Effector memory CD8-positive, alpha-beta T cell (primary cell): ENCODE measurements at regions not wholly inside any gene's neighbourhood (a gene's known extent, or its start where the extent isn't known, plus 50 kb on each side); places are given as distances from the start of the nearest gene placed in this dataset.

Experiments
- ATAC-seq: fragments of 150-1000 bp; cut with Tn5 transposase; replicated peaks from 2 replicates; pipeline ENCODE4 v1.10.0; 2021; ENCODE audit warnings: mild to moderate bottlenecking, moderate library complexity
- DNase-seq, 3 experiments: peaks; one replicate each; pipeline ENCODE4 v3.0.0; 2021
- H3K27ac Mint-ChIP-seq, 2 donors: one replicate each; pipeline ENCODE4 v1.8.0; 2022; ENCODE audit warnings: mild to moderate bottlenecking in 2 of 2, mixed read lengths in 2 of 2, moderate library complexity in 2 of 2
- H3K27me3 Mint-ChIP-seq, 2 donors: one replicate each; pipeline ENCODE4 v1.8.0; 2022; ENCODE audit warnings: mixed read lengths in 2 of 2
- H3K36me3 Mint-ChIP-seq: one replicate; pipeline ENCODE4 v1.8.0; 2022; ENCODE audit warnings: mild to moderate bottlenecking, moderate library complexity, mixed read lengths; ENCODE audit not compliant: insufficient read depth
- H3K4me1 Mint-ChIP-seq, 2 donors: one replicate each; pipeline ENCODE4 v1.8.0; 2022; ENCODE audit warnings: low read depth in 2 of 2, mixed read lengths in 2 of 2
- H3K4me3 Mint-ChIP-seq, 2 donors: one replicate each; pipeline ENCODE4 v1.8.0; 2022; ENCODE audit warnings: mild to moderate bottlenecking in 2 of 2, mixed read lengths in 2 of 2, moderate library complexity in 2 of 2
- H3K9me3 Mint-ChIP-seq, 2 donors: one replicate each; pipeline ENCODE4 v1.8.0; 2022; ENCODE audit warnings: mixed read lengths in 2 of 2

- no peak overlapping the region for H3K27ac Mint-ChIP-seq
- no peaks in the 10 kb centered on the region for H3K9me3 Mint-ChIP-seq
- ATAC-seq (no peak), DNase-seq (no peak)
- no peaks in the 10 kb centered on the region for H3K4me1 Mint-ChIP-seq
- H3K36me3 Mint-ChIP-seq, result no peaks in the 10 kb centered on the region
- H3K4me3 Mint-ChIP-seq, result no peak overlapping the region
- no peaks in the 10 kb centered on the region for H3K27me3 Mint-ChIP-seq
Observed at GRCh38 chr2:3968736-3969135, 265.4 kb downstream of the DCDC2C start.

- no peak overlapping the region for H3K4me3 Mint-ChIP-seq
- ATAC-seq, result no peak
- no peak for DNase-seq
- H3K27me3 Mint-ChIP-seq, result no peaks in the 10 kb centered on the region
- no peaks in the 10 kb centered on the region for H3K4me1 Mint-ChIP-seq
- H3K36me3 Mint-ChIP-seq, result no peaks in the 10 kb centered on the region
- H3K27ac Mint-ChIP-seq, result no peak overlapping the region
- no peaks in the 10 kb centered on the region for H3K9me3 Mint-ChIP-seq
Observed at GRCh38 chr2:3970791-3971651, 267.6 kb downstream of the DCDC2C start.

GRCh38 chr2:3971652-3972192, 268.3 kb downstream of the DCDC2C start:
- H3K4me3 Mint-ChIP-seq, result no peak overlapping the region
- H3K27ac Mint-ChIP-seq, result no peak overlapping the region
- no peaks in the 10 kb centered on the region for H3K4me1 Mint-ChIP-seq
- no peaks in the 10 kb centered on the region for H3K27me3 Mint-ChIP-seq
- no peaks in the 10 kb centered on the region for H3K36me3 Mint-ChIP-seq
- no peaks in the 10 kb centered on the region for H3K9me3 Mint-ChIP-seq
- ATAC-seq (no peak), DNase-seq (no peak)

- no peak overlapping the region for H3K27ac Mint-ChIP-seq
- no peaks in the 10 kb centered on the region for H3K4me1 Mint-ChIP-seq
Observed at GRCh38 chr2:3972377-3972776, 269.0 kb downstream of the DCDC2C start.

GRCh38 chr2:3974765-3975164, 271.4 kb downstream of the DCDC2C start:
- ATAC-seq, result no peak
- Mint-ChIP-seq H3K36me3 (no peaks in the 10 kb centered on the region), H3K27me3 (no peaks in the 10 kb centered on the region), H3K27ac (no peak overlapping the region), H3K4me1 (no peaks in the 10 kb centered on the region), H3K9me3 (no peaks in the 10 kb centered on the region), H3K4me3 (no peak overlapping the region)
- no peak for DNase-seq

More at GRCh38 chr2:3972377-3972776, 269.0 kb downstream of the DCDC2C start:
- ATAC-seq, result no peak
- no peak for DNase-seq
- Mint-ChIP-seq H3K27me3 (no peaks in the 10 kb centered on the region), H3K4me3 (no peak overlapping the region), H3K36me3 (no peaks in the 10 kb centered on the region), H3K9me3 (no peaks in the 10 kb centered on the region)

GRCh38 chr2:3981446-3981987, 278.1 kb downstream of the DCDC2C start:
- no peak for DNase-seq
- no peaks in the 10 kb centered on the region for H3K27me3 Mint-ChIP-seq
- no peaks in the 10 kb centered on the region for H3K36me3 Mint-ChIP-seq
- H3K9me3 Mint-ChIP-seq, result peaks cover 2 to 12% of the 10 kb centered on the region in 2 donors
- ATAC-seq, result no peak
- no peak overlapping the region for H3K27ac Mint-ChIP-seq
- H3K4me1 Mint-ChIP-seq, result no peaks in the 10 kb centered on the region
- H3K4me3 Mint-ChIP-seq, result no peak overlapping the region

GRCh38 chr2:3982160-3982559, 278.8 kb downstream of the DCDC2C start:
- no peak overlapping the region for H3K27ac Mint-ChIP-seq
- H3K9me3 Mint-ChIP-seq, result peaks cover 2 to 12% of the 10 kb centered on the region in 2 donors
- H3K27me3 Mint-ChIP-seq, result no peaks in the 10 kb centered on the region
- ATAC-seq (no peak), DNase-seq (no peak)
- H3K36me3 Mint-ChIP-seq, result no peaks in the 10 kb centered on the region
- no peaks in the 10 kb centered on the region for H3K4me1 Mint-ChIP-seq
- H3K4me3 Mint-ChIP-seq, result no peak overlapping the region

- Mint-ChIP-seq H3K4me1 (no peaks in the 10 kb centered on the region), H3K9me3 (peaks cover 5 to 12% of the 10 kb centered on the region in 2 donors), H3K27ac (no peak overlapping the region), H3K36me3 (no peaks in the 10 kb centered on the region), H3K4me3 (no peak overlapping the region), H3K27me3 (no peaks in the 10 kb centered on the region)
- no peak for DNase-seq
- ATAC-seq, result no peak
Observed at GRCh38 chr2:3986063-3986462, 282.7 kb downstream of the DCDC2C start.

GRCh38 chr2:3986530-3987258, 283.3 kb downstream of the DCDC2C start:
- peaks cover 9 to 12% of the 10 kb centered on the region in 2 donors for H3K9me3 Mint-ChIP-seq
- DNase-seq (no peak), ATAC-seq (no peak)
- no peaks in the 10 kb centered on the region for H3K36me3 Mint-ChIP-seq
- H3K4me3 Mint-ChIP-seq, result no peak overlapping the region
- no peaks in the 10 kb centered on the region for H3K4me1 Mint-ChIP-seq
- H3K27ac Mint-ChIP-seq, result no peak overlapping the region
- H3K27me3 Mint-ChIP-seq, result no peaks in the 10 kb centered on the region

GRCh38 chr2:4002841-4003403, 299.5 kb downstream of the DCDC2C start:
- no peak overlapping the region for H3K27ac Mint-ChIP-seq
- no peaks in the 10 kb centered on the region for H3K36me3 Mint-ChIP-seq
- no peak for DNase-seq
- no peak for ATAC-seq
- H3K4me3 Mint-ChIP-seq, result no peak overlapping the region
- no peaks in the 10 kb centered on the region for H3K27me3 Mint-ChIP-seq
- H3K9me3 Mint-ChIP-seq, result peaks cover 7 to 21% of the 10 kb centered on the region in 2 donors
- H3K4me1 Mint-ChIP-seq, result no peaks in the 10 kb centered on the region

GRCh38 chr2:4012197-4012596, 308.8 kb downstream of the DCDC2C start:
- no peak for DNase-seq
- Mint-ChIP-seq H3K9me3 (peaks cover 15 to 19% of the 10 kb centered on the region in 2 donors), H3K4me3 (no peak overlapping the region), H3K27me3 (no peaks in the 10 kb centered on the region), H3K36me3 (no peaks in the 10 kb centered on the region), H3K4me1 (no peaks in the 10 kb centered on the region), H3K27ac (no peak overlapping the region)
- no peak for ATAC-seq

- H3K9me3 Mint-ChIP-seq, result peaks cover 7 to 8% of the 10 kb centered on the region in 2 donors
- H3K27ac Mint-ChIP-seq, result no peak overlapping the region
- H3K4me1 Mint-ChIP-seq, result no peaks in the 10 kb centered on the region
- DNase-seq, result no peak
- no peak overlapping the region for H3K4me3 Mint-ChIP-seq
- no peaks in the 10 kb centered on the region for H3K27me3 Mint-ChIP-seq
- no peaks in the 10 kb centered on the region for H3K36me3 Mint-ChIP-seq
- ATAC-seq, result no peak
Observed at GRCh38 chr2:4018535-4018934, 315.2 kb downstream of the DCDC2C start.

- H3K27me3 Mint-ChIP-seq, result no peaks in the 10 kb centered on the region
- no peaks in the 10 kb centered on the region for H3K36me3 Mint-ChIP-seq
- no peak overlapping the region for H3K27ac Mint-ChIP-seq
- ATAC-seq (no peak), DNase-seq (no peak)
- no peaks in the 10 kb centered on the region for H3K4me1 Mint-ChIP-seq
- no peak overlapping the region for H3K4me3 Mint-ChIP-seq
- H3K9me3 Mint-ChIP-seq, result peaks cover 6 to 7% of the 10 kb centered on the region in 2 donors
Observed at GRCh38 chr2:4020153-4020552, 316.8 kb downstream of the DCDC2C start.
